Left lung (tissue), 4 donors: ENCODE measurements at regions not wholly inside any gene's neighbourhood (a gene's known extent, or its start where the extent isn't known, plus 50 kb on each side); places are given as distances from the start of the nearest gene placed in this dataset.

ENCODE experiments used
- ATAC-seq: fragments of 200-7000 bp; cut with Tn5 transposase; one replicate; pipeline ENCODE4 v1.9.1; 2020; ENCODE audit warnings: moderate library complexity
- DNase-seq, 4 donors: peaks; one replicate each; pipeline ENCODE4 v3.0.0-alpha.2; 2013 to 2020
- H3K27ac ChIP-seq, 2 donors: fragments of 200-600 bp; sonication (generic) in 1 of 2; one replicate each; pipeline versions ENCODE4 v1.5.0 to v1.8.0; 2020 to 2021
- H3K27me3 ChIP-seq, 2 donors: fragments of 200-600 bp; sonication (generic) in 1 of 2; one replicate each; pipeline versions ENCODE4 v1.5.0 to v1.8.0; 2020 to 2021
- H3K36me3 ChIP-seq, 2 donors: fragments of 200-600 bp; sonication (generic) in 1 of 2; one replicate each; pipeline versions ENCODE4 v1.5.0 to v1.8.0; 2020 to 2021
- H3K4me1 ChIP-seq, 2 donors: fragments of 200-600 bp; one replicate each; pipeline ENCODE4 v1.8.0; 2021
- H3K4me3 ChIP-seq, 2 donors: fragments of 200-600 bp; sonication (generic) in 1 of 2; one replicate each; pipeline versions ENCODE4 v1.5.0 to v1.8.0; 2020 to 2021; ENCODE audit warnings: mild to moderate bottlenecking in 1 of 2
- H3K9me3 ChIP-seq, 2 donors: fragments of 200-600 bp; sonication (generic) in 1 of 2; one replicate each; pipeline versions ENCODE4 v1.5.0 to v1.8.0; 2020 to 2021
- intact Hi-C, 2 donors: fragments of 100-400 bp; cut with DNase I; formaldehyde crosslinking; loops; one replicate each; pipeline versions ENCODE4 v1.11.2 to v1.14.2; 2022
- TF ChIP-seq, protein P1 (sequence below), 2 donors: fragments of 200-600 bp; sonication (generic) in 1 of 2; IDR thresholded peaks; one replicate each; pipeline versions ENCODE4 v1.5.0 to v1.8.0; 2021; ENCODE audit warnings: antibody characterized with exemption in 2 of 2
- donor health status: DM: no; HTN: yes; CAD: no.
- donor health status: DM: no; HTN: no; CAD: no.

DNA sequence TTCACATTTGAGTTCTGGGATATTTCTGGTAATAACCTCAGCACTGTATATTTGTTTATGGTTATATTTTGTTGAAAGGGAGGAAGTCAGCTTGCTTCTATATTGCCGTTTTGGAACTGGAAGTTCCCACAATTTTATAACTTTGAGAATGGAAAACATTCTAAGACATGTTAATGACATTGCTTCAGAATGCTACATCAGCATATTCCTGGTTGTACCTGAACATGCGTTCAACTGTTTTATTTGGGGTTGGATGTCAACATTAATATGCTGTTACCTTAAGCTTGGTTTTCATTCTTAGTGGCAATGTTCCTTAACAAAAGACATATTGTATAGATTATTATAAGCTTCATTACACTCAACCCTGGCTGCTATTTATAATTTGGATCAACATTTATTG, 489.4 kb upstream of the MAGEB18 start:
- no peak for ATAC-seq
- intact Hi-C loops = no loop called here
- peaks cover 0 to 3% of the 10 kb centered on the region in 2 donors for H3K9me3 ChIP-seq
- no peak overlapping the region for H3K4me3 ChIP-seq
- no peaks in the 10 kb centered on the region for H3K4me1 ChIP-seq
- no peaks in the 10 kb centered on the region for H3K27me3 ChIP-seq
- no peaks in the 10 kb centered on the region for H3K36me3 ChIP-seq
- TF ChIP-seq, protein P1, sequence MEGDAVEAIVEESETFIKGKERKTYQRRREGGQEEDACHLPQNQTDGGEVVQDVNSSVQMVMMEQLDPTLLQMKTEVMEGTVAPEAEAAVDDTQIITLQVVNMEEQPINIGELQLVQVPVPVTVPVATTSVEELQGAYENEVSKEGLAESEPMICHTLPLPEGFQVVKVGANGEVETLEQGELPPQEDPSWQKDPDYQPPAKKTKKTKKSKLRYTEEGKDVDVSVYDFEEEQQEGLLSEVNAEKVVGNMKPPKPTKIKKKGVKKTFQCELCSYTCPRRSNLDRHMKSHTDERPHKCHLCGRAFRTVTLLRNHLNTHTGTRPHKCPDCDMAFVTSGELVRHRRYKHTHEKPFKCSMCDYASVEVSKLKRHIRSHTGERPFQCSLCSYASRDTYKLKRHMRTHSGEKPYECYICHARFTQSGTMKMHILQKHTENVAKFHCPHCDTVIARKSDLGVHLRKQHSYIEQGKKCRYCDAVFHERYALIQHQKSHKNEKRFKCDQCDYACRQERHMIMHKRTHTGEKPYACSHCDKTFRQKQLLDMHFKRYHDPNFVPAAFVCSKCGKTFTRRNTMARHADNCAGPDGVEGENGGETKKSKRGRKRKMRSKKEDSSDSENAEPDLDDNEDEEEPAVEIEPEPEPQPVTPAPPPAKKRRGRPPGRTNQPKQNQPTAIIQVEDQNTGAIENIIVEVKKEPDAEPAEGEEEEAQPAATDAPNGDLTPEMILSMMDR (IDR thresholded peaks at IDR 0.05) = no peak
- DNase-seq = no peak
- no peak overlapping the region for H3K27ac ChIP-seq

DNA sequence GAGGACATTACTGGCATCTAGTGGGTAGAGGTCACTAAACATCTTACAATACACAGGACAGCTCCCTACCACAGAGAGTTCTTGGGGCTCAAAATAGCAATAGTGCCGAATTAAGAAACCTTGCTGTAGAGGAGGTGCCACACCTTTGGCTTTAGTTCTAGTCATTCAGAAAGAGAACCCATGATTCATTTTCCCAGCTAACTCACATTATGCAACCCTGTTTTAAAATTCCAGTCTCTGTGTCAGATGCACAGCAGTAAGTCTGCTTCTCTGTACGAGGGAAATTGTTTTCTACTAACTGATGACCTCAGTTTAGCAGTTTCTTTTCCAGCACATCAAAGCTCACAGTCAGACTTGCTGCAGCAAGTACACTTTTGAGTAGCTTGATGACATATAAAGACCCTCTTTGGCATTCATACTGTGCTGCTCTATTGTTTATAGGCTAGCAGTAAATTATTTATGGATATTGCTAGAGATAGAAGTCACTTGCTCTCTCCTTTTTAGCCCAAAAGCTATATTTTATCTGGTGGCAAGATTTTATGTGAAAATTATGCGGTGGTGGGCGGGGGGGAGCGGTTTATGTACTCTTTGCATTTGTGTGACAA, 487.8 kb upstream of the MAGEB18 start:
- no peaks in the 10 kb centered on the region for H3K4me1 ChIP-seq
- H3K27me3 ChIP-seq = no peaks in the 10 kb centered on the region
- peaks cover 0 to 3% of the 10 kb centered on the region in 2 donors for H3K9me3 ChIP-seq
- TF ChIP-seq, protein P1 (IDR thresholded peaks at IDR 0.05) = no peak
- intact Hi-C loops = no loop called here
- H3K36me3 ChIP-seq = no peaks in the 10 kb centered on the region
- DNase-seq = no peak
- no peak for ATAC-seq
- H3K4me3 ChIP-seq = no peak overlapping the region
- no peak overlapping the region for H3K27ac ChIP-seq

DNA sequence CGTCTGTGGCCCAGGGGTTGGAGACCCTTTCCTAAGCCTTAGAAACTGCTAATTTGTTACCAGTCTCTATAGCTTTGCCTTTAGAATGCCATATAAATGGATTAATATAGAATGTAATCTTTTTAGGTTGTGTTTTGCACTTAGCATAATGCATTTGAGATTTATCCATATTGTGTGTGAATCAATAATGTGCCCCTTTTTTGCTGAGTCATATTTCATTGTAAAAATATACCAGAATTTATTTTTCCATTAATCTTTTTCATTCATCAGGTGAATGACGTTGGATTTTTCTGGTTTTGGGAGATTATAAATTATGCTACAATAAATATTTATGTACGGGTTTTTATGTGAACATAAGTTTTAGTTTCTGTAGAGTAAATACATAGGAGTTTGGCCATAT, 478.8 kb upstream of the MAGEB18 start:
- no peaks in the 10 kb centered on the region for H3K27me3 ChIP-seq
- no peaks in the 10 kb centered on the region for H3K9me3 ChIP-seq
- H3K4me1 ChIP-seq = no peaks in the 10 kb centered on the region
- DNase-seq (no peak), ATAC-seq (no peak)
- TF ChIP-seq, protein P1 (IDR thresholded peaks at IDR 0.05) = no peak
- H3K27ac ChIP-seq = no peak overlapping the region
- H3K4me3 ChIP-seq = no peak overlapping the region
- intact Hi-C loops = no loop called here
- H3K36me3 ChIP-seq = no peaks in the 10 kb centered on the region

- no peaks in the 10 kb centered on the region for H3K36me3 ChIP-seq
- intact Hi-C loops = no loop called here
- H3K27ac ChIP-seq = no peak overlapping the region
- H3K27me3 ChIP-seq = no peaks in the 10 kb centered on the region
- H3K9me3 ChIP-seq = no peaks in the 10 kb centered on the region
- peak in 1 of 4 donors; percentile 45 for DNase-seq
- no peak overlapping the region for H3K4me3 ChIP-seq
- no peaks in the 10 kb centered on the region for H3K4me1 ChIP-seq
- TF ChIP-seq, protein P1 (IDR thresholded peaks at IDR 0.05) = no peak
- no peak for ATAC-seq
These were observed 474.4 kb upstream of the MAGEB18 start for GRCh38 chrX:25663701-25664100.

GRCh38 chrX:25665431-25665830, 472.7 kb upstream of the MAGEB18 start:
- H3K4me1 ChIP-seq = no peaks in the 10 kb centered on the region
- H3K27ac ChIP-seq = no peak overlapping the region
- ATAC-seq = no peak
- no peak overlapping the region for H3K4me3 ChIP-seq
- TF ChIP-seq, protein P1 (IDR thresholded peaks at IDR 0.05) = no peak
- DNase-seq = no peak
- H3K9me3 ChIP-seq = no peaks in the 10 kb centered on the region
- intact Hi-C loops = no loop called here
- no peaks in the 10 kb centered on the region for H3K36me3 ChIP-seq
- H3K27me3 ChIP-seq = no peaks in the 10 kb centered on the region
